GM21825 (cell line): ENCODE measurements at regions not wholly inside any gene's neighbourhood (a gene's known extent, or its start where the extent isn't known, plus 50 kb on each side); places are given as distances from the start of the nearest gene placed in this dataset.

Source experiments
- ATAC-seq: cut with Tn5 transposase; IDR thresholded peaks from one replicate; pipeline ENCODE4 v1.9.1; 2021; ENCODE audit warnings: mild to moderate bottlenecking, moderate library complexity; ENCODE audit not compliant: unreplicated experiment

GRCh38 chr2:63775191-63775590, 66.5 kb upstream of the UGP2 start:
- no peak for ATAC-seq

DNA sequence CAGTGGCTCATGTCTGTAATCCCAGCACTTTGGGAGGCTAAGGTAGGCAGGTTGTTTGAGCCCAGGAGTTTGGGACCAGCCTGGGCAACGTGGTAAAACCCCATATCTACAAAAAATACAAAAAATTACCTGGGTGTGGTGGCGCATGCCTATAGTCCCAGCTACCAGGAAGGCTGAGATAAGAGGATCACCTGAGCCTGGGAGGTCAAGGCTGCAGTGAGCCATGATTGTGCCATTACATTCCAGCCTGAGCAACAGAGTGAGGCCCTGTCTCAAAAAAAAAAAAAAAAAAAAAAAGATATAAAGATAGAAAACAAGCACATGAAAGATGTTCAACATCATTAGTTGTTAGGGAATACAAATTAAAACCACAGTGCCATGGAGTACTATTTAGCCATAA, 65.3 kb upstream of the UGP2 start:
- ATAC-seq: no peak

- ATAC-seq: no peak
Measured at GRCh38 chr2:63777816-63778215, 63.9 kb upstream of the UGP2 start.

- no peak for ATAC-seq
Measured at GRCh38 chr2:63778391-63778790, 63.3 kb upstream of the UGP2 start.

DNA sequence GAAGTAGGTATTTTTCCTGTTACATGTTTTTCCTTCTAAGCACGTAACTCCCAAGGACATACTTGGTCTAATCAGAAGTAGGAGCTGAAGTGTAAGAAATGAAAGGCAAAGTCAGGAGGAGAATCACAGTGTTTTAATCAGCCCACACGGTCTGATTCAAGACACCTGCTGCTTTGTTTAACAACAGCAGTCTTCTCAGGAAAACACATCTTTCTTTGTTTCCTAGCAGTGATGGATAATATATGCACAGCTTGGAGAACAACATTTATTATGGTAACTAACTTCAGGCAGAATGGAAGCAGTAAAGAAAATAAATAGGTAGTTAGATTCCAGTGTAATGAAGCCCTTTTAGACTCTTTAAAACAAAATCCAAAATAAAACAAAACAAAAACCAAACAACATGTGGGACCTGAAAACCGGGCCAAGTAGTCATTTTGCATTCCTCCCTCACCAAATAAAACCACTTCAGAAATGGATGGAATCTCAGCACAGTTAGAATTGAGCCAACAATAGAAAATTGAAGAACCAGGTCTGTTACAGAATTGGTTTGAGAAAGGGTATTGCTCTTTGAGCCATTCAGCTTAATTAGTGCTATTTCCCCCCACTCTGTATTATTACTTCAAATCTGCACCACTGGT, 61.1 kb upstream of the UGP2 start:
- no peak for ATAC-seq

- no peak for ATAC-seq
Measured at GRCh38 chr2:63784461-63784860, 57.2 kb upstream of the UGP2 start.

DNA sequence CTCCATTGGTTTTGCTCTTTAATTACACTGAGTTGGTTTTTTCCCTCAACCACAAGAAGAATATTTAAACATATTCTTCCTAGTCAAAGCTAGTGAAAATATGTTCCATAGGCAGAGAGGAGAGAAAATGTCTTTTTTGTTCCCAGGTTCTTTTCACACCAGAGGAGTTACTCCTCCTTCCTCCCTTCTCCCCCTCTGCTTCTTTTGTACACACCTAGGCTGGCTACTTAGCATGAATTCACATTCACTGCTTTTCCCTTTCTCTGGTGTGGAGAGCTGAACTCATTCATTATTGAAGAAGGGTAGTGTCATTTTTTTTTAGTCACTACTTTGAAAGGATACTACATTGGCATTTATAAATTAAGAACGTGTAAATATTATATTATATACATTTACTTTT, 56.6 kb upstream of the UGP2 start:
- ATAC-seq: no peak

DNA sequence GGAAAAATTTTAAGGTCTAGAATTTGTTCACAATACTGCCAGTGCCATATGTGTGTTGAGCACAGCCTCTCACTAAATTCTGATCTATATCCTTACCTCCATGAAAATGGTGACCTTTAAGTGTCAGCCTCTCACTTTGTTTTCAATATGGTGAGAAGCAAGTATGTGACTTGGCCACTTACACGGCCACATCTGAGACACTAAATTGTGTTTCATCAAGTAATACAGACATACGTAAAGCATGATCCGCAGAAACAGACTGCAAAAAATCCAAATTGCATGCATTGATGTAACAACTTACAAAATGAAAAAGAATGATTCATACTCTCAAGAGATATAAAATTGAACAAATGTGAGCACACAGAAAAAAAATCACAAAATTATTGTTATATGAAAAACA, 55.2 kb upstream of the UGP2 start:
- no peak for ATAC-seq

- ATAC-seq: no peak
Measured at GRCh38 chr2:63788071-63788470, 53.6 kb upstream of the UGP2 start.

- no peak for ATAC-seq
Measured at GRCh38 chr2:63789338-63790020, 52.2 kb upstream of the UGP2 start.

DNA sequence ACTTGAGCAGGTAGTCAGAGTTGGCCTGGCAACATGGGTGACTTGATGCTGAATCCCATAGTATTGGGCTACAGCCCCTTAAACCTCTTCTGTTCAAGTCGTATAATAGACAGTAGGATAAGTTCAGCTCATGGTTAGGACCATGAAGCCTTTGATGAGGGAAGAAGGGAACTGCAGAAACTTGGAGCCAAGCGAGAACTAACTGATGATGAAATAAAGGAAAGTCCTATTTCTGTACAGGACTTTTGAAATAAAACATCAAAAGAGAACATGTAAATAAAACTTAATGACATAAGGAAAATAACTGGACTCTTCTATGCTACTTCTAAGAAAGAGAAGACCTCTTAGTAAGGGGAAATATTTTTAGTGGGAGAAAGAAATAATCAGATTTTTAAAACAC, 51.2 kb upstream of the UGP2 start:
- ATAC-seq: no peak

DNA sequence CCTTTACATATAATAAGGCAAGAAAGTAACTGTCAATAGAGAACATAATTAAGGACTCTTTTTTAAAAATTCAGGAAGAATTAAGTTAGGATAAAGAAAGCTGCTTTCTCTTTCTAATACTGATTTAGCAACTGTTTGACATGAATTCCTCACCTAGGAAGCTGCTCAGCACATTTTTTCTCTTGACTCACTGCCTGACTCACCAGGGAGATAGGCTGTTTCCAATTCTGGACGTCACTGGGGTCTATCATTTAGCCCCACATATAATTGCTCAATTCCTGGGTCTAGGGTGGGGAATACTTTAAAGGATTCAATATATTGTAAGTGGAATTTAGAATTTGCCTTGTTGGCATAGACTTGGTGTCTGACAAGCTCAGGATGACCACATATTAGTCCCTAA, 50.8 kb upstream of the UGP2 start:
- ATAC-seq: no peak

DNA sequence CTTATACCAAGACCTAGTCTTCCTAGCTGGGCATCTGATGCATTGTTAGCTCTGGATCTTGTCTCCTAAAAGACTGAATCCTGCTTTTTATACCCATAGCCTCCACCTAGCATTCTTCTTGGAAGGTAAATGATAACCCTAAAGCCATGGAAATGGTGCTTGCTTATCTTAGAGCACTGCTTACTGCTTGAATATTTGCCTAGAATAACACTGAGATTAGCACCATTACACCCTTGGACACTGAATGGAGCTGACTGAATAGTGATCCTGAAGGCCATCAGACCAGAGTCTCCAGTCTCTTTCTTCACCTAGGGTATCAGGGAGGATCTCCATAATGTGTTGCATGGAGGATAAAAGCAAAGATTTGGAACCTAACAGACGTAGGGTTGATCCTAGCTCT, 50.3 kb upstream of the UGP2 start:
- no peak for ATAC-seq
